Ishikawa (cell line): ENCODE measurements at regions not wholly inside any gene's neighbourhood (a gene's known extent, or its start where the extent isn't known, plus 50 kb on each side); places are given as distances from the start of the nearest gene placed in this dataset.

Experiments used
- CEBPB ChIP-seq: IDR thresholded peaks from 2 replicates; pipeline ENCODE4 v1.6.1; 2012
- CREB1 ChIP-seq: IDR thresholded peaks from 2 replicates; pipeline ENCODE4 v1.6.1; 2012; ENCODE audit warnings: low read depth
- EP300 ChIP-seq: IDR thresholded peaks from 2 replicates; pipeline ENCODE4 v1.6.1; 2012; ENCODE audit warnings: borderline replicate concordance
- FOXM1 ChIP-seq: IDR thresholded peaks from 2 replicates; pipeline ENCODE4 v1.6.1; 2012; ENCODE audit warnings: low read depth, borderline replicate concordance
- NFIC ChIP-seq: IDR thresholded peaks from 2 replicates; pipeline ENCODE4 v1.6.1; 2012
- RAD21 ChIP-seq: IDR thresholded peaks from 2 replicates; pipeline ENCODE4 v1.6.1; 2012; ENCODE audit warnings: low read depth
- TCF12 ChIP-seq: IDR thresholded peaks from 2 replicates; pipeline ENCODE4 v1.6.1; 2012; ENCODE audit warnings: low read depth
- TEAD4 ChIP-seq: IDR thresholded peaks from 2 replicates; pipeline ENCODE4 v1.6.1; 2012
- YY1 ChIP-seq: IDR thresholded peaks from 2 replicates; pipeline ENCODE4 v1.6.1; 2012; ENCODE audit warnings: low read depth
- TF ChIP-seq, protein P1 (sequence below): IDR thresholded peaks from 2 replicates; pipeline ENCODE4 v1.6.1; 2012
- TF ChIP-seq, protein P2 (sequence below): IDR thresholded peaks from 2 replicates; pipeline ENCODE4 v1.6.1; 2012; ENCODE audit warnings: low read depth, mild to moderate bottlenecking
- TF ChIP-seq, protein P3 (sequence below): IDR thresholded peaks from 2 replicates; pipeline ENCODE4 v1.6.1; 2012

DNA sequence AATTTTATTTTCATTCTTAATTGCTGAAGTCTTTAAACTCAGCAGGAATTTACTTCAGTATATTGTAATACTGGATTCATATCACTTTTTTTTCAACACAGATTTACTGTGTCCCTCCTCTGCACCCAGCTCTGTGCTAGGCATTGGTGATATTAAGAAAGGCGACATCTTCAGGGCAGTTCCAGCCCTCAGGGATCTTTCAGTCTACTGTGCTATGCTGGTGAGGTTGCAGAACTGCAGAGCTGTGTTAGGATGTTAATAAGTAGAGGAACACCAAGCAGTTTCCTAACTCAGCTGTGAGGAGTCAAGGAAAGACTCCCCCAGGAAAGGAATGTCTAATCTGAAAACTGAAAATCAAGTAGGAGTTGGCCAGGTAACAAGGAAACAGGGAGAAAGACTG is 158.2 kb upstream of the NPY start:
- TF ChIP-seq, protein P1, sequence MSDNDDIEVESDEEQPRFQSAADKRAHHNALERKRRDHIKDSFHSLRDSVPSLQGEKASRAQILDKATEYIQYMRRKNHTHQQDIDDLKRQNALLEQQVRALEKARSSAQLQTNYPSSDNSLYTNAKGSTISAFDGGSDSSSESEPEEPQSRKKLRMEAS: no peak
- TF ChIP-seq EP300 (no peak), YY1 (no peak), TEAD4 (no peak), CREB1 (no peak), TCF12 (no peak), RAD21 (no peak), NFIC (no peak), FOXM1 (no peak), CEBPB (no peak)
- TF ChIP-seq, protein P2, sequence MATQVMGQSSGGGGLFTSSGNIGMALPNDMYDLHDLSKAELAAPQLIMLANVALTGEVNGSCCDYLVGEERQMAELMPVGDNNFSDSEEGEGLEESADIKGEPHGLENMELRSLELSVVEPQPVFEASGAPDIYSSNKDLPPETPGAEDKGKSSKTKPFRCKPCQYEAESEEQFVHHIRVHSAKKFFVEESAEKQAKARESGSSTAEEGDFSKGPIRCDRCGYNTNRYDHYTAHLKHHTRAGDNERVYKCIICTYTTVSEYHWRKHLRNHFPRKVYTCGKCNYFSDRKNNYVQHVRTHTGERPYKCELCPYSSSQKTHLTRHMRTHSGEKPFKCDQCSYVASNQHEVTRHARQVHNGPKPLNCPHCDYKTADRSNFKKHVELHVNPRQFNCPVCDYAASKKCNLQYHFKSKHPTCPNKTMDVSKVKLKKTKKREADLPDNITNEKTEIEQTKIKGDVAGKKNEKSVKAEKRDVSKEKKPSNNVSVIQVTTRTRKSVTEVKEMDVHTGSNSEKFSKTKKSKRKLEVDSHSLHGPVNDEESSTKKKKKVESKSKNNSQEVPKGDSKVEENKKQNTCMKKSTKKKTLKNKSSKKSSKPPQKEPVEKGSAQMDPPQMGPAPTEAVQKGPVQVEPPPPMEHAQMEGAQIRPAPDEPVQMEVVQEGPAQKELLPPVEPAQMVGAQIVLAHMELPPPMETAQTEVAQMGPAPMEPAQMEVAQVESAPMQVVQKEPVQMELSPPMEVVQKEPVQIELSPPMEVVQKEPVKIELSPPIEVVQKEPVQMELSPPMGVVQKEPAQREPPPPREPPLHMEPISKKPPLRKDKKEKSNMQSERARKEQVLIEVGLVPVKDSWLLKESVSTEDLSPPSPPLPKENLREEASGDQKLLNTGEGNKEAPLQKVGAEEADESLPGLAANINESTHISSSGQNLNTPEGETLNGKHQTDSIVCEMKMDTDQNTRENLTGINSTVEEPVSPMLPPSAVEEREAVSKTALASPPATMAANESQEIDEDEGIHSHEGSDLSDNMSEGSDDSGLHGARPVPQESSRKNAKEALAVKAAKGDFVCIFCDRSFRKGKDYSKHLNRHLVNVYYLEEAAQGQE: no peak
- TF ChIP-seq, protein P3, sequence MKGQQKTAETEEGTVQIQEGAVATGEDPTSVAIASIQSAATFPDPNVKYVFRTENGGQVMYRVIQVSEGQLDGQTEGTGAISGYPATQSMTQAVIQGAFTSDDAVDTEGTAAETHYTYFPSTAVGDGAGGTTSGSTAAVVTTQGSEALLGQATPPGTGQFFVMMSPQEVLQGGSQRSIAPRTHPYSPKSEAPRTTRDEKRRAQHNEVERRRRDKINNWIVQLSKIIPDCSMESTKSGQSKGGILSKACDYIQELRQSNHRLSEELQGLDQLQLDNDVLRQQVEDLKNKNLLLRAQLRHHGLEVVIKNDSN: no peak
